HG03045 (cell line): ENCODE measurements at regions not wholly inside any gene's neighbourhood (a gene's known extent, or its start where the extent isn't known, plus 50 kb on each side); places are given as distances from the start of the nearest gene placed in this dataset.
"Not testable (repeated sequence)": the region's sequence is repeated elsewhere in the genome, so short reads cannot be mapped to it uniquely, and the experiment has no call there.

ENCODE experiments used
- ATAC-seq: cut with Tn5 transposase; IDR thresholded peaks from one replicate; pipeline ENCODE4 v1.9.1; 2021; ENCODE audit warnings: mild to moderate bottlenecking, moderate library complexity; ENCODE audit not compliant: unreplicated experiment

GRCh38 chrY:7815285-7815684 lies 903.7 kb upstream of the AMELY start:
- ATAC-seq: no peak

DNA sequence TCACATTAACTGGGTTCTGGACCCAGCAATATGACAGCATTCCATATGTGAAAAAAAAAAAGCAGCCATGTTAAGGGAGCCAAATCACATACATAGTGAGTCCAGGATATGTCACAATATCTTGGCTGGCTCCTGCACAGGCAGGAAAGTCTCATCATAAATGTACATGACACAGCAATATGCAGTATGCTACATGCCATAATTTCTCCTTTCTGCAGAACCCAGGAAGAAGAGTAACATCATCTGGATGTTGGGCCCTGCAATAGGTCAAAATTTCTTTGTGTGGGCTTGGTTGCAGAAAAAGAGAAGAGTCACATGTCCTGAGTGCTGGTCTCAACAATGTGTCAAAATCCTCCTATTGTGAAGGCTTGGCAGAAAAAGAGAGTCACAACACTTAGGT lies 902.8 kb upstream of the AMELY start:
- ATAC-seq: no peak

DNA sequence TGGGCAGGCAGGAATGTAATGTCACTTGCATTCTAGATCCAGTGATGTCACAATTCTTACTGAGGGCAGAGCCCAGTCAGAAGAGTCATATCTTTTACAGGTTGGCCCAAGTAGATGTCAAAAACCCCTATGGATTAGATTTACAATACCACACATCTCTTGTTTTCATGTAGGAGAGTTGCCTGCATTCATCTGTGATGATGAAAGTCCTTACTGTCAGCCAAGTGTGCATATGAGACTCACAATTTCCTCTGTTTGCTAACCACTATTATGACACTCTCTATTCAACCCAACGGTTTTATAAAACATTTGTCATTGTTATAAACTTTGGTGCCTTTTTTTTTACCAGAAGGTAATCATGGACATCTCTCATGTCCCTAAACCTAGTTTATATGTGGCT lies 898.8 kb upstream of the AMELY start:
- ATAC-seq: no peak

DNA sequence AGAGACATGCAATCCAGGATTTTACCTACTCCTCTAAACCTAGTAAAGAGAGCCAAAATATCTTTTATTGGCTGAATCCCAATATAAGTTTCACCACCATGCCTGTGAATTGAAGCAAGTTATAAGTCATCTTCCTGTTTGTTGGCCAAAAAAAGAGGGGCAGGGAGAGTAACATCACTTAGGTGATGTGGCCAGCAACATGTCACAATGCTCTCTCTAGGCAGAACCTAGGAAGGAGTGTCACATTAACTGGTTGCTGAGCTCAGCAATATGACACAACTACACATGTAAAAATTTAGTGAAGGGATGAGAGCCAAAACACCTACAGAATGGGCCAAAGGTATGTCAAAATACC lies 895.9 kb upstream of the AMELY start:
- no peak for ATAC-seq

DNA sequence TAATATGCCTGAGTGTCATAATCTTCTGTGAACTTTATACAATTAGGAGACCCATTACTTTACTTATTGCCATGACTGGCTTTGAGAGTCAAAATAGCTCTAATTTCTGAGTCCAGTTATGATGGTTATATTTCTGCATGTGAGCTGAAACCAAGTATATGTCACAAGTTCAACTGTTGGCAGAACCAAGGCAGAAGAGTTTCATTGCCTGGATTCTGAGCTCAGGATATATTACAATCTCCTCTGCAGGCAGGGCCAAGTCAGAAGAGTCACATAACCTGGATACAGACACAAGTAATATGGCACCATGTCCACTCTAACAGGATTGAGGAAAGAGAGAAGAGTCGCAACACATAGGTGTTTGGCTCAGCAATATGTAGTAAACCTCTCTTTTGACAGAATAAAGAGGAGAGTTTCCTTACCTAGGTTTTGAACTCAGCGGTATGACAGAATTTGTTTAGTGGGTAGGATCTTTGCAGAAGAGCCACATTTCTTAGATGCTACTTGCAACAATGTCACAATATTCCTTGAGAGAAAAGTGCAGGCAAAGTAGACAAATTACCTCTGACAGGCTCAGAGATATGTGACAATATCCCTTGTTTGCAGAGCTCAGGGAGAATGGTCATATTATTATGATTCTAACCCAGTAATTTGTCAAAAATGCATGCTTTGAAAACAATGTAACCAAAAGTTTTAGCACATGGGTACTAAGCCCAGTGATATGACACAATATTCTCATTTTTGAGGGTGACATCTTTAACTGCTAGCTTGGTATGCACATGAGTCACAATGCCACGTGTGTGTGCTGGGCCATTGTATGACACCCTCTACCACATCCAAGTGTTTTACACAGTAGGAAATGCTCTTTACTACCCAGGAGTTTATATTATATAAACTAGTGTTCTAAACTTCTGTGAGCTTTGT lies 895.3 kb upstream of the AMELY start:
- ATAC-seq: no peak

DNA sequence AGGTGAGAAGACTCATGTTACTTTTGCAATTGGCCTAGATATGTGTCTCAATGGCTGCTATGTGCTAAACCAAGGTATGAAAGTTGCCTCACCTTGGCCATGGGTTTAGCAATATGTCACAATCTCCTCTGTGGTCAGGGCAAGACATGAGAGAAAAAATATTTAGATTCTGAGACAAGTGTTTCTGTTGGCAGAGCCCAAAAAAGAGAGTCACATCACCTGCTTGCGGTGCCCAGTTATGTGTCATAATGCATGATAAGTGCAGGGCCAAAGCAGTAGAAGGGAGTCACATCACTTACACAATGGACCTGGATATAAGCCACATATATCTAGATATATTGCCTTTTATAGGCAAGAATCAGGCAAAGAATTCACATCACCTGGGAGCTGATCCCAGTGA lies 894.1 kb upstream of the AMELY start:
- no peak for ATAC-seq

- no peak for ATAC-seq
These were observed 892.2 kb upstream of the AMELY start for GRCh38 chrY:7803737-7804136.

- ATAC-seq: no peak
These were observed 884.6 kb upstream of the AMELY start for GRCh38 chrY:7796128-7796527.

GRCh38 chrY:7794441-7794840 lies 882.9 kb upstream of the AMELY start:
- ATAC-seq: no peak

DNA sequence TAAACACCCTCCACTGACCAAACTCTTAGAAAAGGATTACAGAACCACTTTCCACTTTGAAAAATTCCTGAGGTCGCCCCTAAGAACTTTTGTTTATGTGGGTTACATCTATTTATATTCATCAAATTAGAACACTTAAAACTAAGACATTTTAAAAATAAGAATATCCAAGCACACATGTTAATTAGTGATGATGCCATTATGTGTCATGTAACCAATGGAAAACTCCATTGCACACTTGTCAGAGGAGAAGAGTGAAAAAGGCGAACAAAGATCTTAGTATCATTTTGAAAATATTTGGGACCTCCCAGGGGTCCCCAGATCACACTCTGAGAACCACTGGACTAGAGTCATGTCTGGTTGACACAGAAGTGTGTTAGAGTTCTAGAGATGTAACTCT lies 882.4 kb upstream of the AMELY start:
- ATAC-seq: no peak

GRCh38 chrY:7792431-7792830 lies 880.9 kb upstream of the AMELY start:
- ATAC-seq: no peak

DNA sequence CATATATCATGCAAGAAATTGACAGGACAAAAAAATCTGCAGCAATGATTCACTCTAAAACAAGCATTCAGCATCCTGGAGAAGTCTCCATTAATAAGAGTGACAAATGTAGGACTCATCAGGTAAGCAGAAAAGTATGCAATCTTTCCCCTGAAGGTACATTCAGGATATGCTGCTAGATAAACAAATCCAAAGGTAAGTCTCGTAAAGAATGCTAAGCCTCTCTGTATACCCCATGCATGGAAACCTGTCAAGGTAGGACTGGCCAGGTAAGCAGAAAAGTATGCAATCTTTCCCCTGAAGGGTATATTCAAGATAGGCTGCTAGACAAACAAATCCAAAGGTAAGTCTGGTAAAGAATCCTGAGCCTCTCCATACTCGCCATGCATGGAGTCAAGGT lies 869.9 kb upstream of the AMELY start:
- ATAC-seq: no peak

DNA sequence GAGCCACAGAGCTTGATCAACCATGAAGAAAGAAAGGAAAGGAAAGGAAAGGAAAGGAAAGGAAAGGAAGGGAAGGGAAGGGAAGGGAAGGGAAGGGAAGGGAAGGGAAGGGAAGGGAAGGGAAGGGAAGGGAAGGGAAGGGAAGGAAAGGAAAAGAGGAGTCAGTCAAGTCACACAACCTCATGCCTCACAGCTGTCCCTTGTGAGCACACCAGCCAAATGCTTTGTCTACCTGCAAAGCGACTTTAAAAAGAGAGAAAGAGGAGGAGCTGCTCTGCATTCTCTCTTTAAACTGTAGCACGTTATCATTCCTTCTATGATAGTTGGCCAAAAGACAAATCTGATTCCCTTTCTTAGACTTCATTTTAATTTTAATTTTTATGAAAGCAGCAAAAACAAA lies 863.9 kb upstream of the AMELY start:
- not testable (repeated sequence) for ATAC-seq

DNA sequence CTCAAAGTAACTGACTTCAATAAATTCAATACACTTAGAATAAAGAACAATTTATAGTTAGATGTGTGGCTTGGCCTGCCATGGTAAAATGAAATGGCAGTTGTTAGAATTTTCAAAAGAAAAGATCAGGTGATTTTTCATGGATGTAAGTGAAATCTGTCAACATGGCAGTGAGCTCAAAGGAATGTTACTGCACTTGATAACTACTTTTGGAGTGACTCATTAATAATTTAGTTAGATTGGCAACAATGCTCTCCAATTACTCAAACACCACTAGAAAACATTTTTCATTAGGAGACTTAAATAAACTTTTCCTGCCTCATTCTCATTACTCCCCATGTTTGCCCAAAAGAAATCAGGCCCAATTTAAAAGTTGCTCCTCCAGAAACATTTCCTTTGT lies 860.2 kb upstream of the AMELY start:
- no peak for ATAC-seq

DNA sequence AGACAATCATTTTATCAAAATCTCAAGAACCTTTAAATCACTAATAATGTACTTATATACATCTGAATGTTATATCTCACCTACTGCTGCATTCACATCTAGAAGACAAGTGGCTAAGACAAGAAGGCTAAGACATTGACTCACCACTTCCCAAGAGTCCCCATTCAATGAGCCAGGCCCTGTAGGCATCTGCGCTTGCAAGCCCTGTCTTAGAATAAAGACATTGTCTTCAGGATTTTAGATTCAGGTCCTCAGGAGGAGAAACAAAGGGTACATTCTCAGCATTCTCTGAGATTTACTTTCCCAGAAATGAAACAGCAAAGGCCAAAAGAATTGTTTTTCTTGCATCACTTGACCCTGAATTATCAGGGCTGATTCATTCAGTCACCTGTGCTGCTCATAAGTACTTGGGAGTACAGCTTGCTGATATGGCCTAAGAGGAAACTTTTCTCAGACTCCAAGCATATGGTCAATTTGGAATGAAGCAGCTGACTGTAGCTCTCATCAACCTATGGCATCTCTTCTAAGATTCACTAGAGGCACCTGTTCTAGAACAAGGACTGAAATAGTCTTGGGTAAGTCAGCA lies 858.3 kb upstream of the AMELY start:
- ATAC-seq: no peak

GRCh38 chrY:7768901-7769300 lies 857.3 kb upstream of the AMELY start:
- ATAC-seq: no peak

GRCh38 chrY:7753711-7754110 lies 842.2 kb upstream of the AMELY start:
- ATAC-seq: no peak

DNA sequence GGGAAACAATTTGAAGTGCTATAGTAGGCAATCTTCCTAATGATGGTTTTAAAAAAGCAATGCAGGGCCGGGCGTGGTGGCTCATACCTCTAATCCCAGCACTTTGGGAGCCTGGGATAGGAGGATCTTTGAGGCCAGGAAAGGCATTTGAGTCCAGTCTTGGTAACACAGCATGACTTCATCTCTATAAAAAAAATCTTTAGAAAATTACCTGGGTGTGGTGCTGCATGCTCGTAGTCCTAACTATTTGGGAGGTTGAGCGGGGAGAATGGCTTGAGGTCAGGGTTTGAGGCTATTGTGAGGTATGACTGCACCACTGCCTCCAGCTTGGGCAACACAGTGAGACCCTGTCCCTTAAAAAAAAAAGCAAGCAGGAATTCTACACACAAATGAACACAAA lies 835.2 kb upstream of the AMELY start:
- no peak for ATAC-seq

- ATAC-seq: no peak
These were observed 834.0 kb upstream of the AMELY start for GRCh38 chrY:7745581-7745901.

- no peak for ATAC-seq
These were observed 833.4 kb upstream of the AMELY start for GRCh38 chrY:7744691-7745580.

DNA sequence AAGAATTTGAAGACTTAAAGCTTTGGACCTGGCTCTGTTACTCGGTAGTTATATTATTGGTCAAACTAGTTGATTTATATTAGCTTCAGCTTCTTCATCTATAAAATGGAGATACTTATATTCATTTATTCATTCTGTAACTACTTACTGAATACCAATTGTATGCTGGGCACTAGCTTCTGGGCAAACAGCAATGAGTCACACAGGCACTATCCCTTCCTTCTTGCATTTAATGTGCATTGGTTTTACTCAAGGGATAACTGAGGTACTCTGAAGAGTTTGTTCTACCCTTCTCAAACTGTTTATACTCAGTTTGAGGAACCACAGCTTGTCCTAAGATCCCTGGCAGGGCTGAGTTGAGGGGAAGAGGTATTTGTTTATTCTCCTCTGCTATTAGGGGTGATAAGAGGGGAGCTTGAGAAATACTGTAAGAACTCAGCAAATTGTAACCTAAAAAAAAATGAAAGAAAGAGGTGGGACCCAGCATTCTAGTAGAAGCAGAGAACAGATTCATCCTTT lies 825.4 kb upstream of the AMELY start:
- ATAC-seq: no peak

DNA sequence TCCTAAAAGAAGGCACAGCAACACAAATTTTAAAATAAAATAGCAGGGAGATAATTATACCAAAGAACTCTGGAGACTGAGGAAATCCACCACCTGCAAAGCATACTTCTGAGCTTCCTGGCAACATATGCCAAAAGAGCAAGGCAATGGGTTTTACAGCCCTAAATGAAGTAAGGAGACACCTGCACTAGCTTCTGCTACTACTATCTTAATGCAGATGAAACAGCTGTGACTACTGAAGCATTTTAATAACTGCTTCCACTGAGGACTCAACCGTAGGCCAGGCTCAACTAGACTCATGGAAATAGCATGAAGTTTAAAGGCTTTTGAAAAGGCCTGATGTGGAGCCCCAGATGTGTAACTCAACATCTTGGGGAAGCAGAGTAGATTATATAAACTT lies 820.1 kb upstream of the AMELY start:
- ATAC-seq: no peak
